Right lobe of liver (tissue), 6 donors: ENCODE measurements at regions not wholly inside any gene's neighbourhood (a gene's known extent, or its start where the extent isn't known, plus 50 kb on each side); places are given as distances from the start of the nearest gene placed in this dataset.
"Not testable (repeated sequence)": the region's sequence is repeated elsewhere in the genome, so short reads cannot be mapped to it uniquely, and the experiment has no call there.

Source experiments
- ATAC-seq, 4 donors: fragments of 200-7000 bp; cut with Tn5 transposase; one replicate each; pipeline ENCODE4 v1.9.1; 2020; ENCODE audit warnings: mild to moderate bottlenecking in 4 of 4, moderate library complexity in 4 of 4
- DNase-seq, 3 donors: peaks; one replicate each; pipeline ENCODE4 v3.0.0-alpha.2; 2020
- H3K27ac ChIP-seq, 3 donors: fragments of 200-600 bp; one replicate each; pipeline ENCODE4 v1.8.0; 2022
- H3K27me3 ChIP-seq, 2 donors: fragments of 200-600 bp; one replicate each; pipeline ENCODE4 v1.8.0; 2022
- H3K36me3 ChIP-seq, 4 donors: fragments of 200-600 bp; sonication (generic) in 1 of 4; one replicate each; pipeline versions ENCODE4 v1.5.1 to v1.8.0; 2017 to 2022; ENCODE audit warnings: control low read depth in 1 of 4
- H3K4me1 ChIP-seq, 4 donors: fragments of 200-600 bp; sonication (generic) in 1 of 4; one replicate each; pipeline versions ENCODE4 v1.5.1 to v1.8.0; 2017 to 2022; ENCODE audit warnings: control low read depth in 1 of 4
- H3K4me3 ChIP-seq, 3 donors: fragments of 200-600 bp; one replicate each; pipeline ENCODE4 v1.8.0; 2022
- H3K9me3 ChIP-seq, 4 donors: fragments of 200-600 bp; sonication (generic) in 1 of 4; one replicate each; pipeline versions ENCODE4 v1.5.1 to v1.8.0; 2017 to 2022; ENCODE audit warnings: control low read depth in 1 of 4
- POLR2A ChIP-seq: fragments of 450-650 bp; IDR thresholded peaks from one replicate; pipeline ENCODE4 v1.6.1; 2017; ENCODE audit warnings: antibody characterized with exemption, mild to moderate bottlenecking
- WGBS: methylation state at CpG from one replicate; pipeline ENCODE4 v1.1.6; 2018; ENCODE audit warnings: low coverage, low lambda C conversion rate; ENCODE audit not compliant: insufficient coverage; ENCODE audit errors: missing lambda C conversion rate; 5-methylcytosine and 5-hydroxymethylcytosine counted together
- intact Hi-C, 2 donors: fragments of 100-400 bp; cut with DNase I; formaldehyde crosslinking; loops; one replicate each; pipeline versions ENCODE4 v1.11.2 to v1.14.1; 2022
- TF ChIP-seq, protein P1 (sequence below), 4 donors: fragments of 200-600 bp in 3 of 4; fragments of 450-650 bp in 1 of 4; IDR thresholded peaks; one replicate each; pipeline versions ENCODE4 v1.5.1 to v1.8.0; 2016 to 2022; ENCODE audit warnings: antibody characterized with exemption in 4 of 4, mild to moderate bottlenecking in 2 of 4
- donor health status: DM: no; HTN: yes; CAD: no.
- donor health status: DM: no; HTN: no; CAD: no.
- donor health status: DM: no; HTN: no; CAD: no.
- donor health status: DM: no; HTN: yes; CAD: no.
- donor health status: DM: no; HTN: yes; CAD: no.

- TF ChIP-seq, protein P1, sequence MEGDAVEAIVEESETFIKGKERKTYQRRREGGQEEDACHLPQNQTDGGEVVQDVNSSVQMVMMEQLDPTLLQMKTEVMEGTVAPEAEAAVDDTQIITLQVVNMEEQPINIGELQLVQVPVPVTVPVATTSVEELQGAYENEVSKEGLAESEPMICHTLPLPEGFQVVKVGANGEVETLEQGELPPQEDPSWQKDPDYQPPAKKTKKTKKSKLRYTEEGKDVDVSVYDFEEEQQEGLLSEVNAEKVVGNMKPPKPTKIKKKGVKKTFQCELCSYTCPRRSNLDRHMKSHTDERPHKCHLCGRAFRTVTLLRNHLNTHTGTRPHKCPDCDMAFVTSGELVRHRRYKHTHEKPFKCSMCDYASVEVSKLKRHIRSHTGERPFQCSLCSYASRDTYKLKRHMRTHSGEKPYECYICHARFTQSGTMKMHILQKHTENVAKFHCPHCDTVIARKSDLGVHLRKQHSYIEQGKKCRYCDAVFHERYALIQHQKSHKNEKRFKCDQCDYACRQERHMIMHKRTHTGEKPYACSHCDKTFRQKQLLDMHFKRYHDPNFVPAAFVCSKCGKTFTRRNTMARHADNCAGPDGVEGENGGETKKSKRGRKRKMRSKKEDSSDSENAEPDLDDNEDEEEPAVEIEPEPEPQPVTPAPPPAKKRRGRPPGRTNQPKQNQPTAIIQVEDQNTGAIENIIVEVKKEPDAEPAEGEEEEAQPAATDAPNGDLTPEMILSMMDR (IDR thresholded peaks at IDR 0.05) = no peak
- H3K4me3 ChIP-seq = no peak overlapping the region
- WGBS = 69% methylated on average over 2 of the region's 4 CpGs
- DNase-seq (no peak), ATAC-seq (no peak)
- intact Hi-C loops = no loop called here
- no peaks in the 10 kb centered on the region for H3K9me3 ChIP-seq
- no peaks in the 10 kb centered on the region for H3K4me1 ChIP-seq
- H3K36me3 ChIP-seq = no peaks in the 10 kb centered on the region
- no peaks in the 10 kb centered on the region for H3K27me3 ChIP-seq
- no peak overlapping the region for H3K27ac ChIP-seq
These were observed 619.4 kb downstream of the TLE1 start for GRCh38 chr9:81069923-81070322.

DNA sequence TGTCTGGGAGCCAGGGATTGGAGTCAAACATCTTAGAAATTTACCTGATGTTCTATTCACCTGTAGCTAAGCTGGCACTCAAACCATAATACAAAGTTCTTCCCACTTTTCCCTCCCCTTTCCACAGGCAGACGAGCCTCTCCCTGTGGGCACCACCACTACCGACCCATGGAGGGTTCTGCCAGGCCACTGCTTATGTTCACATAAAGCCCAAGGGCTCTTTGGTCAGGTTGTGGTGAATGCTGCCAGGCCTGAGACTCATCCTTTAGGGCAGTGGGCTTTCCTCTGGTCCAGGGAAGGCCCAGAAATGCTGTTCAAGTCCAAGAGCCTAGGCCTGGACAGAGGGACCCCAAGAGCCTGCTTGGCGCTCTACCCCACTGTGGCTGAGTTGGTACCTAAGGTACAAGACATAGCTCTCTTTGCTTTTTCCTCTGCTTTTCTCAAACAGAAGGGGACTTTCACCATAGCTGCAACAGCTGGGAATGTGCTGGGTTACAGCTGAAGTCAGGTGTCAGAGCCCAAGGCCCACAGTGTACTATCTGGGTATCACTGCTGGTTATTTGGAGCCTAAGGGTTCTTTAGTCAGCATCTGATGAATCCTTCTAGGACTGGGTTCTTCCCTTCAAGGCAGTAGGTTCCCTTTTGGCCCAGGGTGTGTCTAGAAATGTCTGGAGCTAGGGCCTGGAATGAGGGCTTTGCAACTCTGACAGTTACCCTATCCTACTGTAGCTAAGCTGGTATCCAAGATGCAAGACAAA is 620.1 kb downstream of the TLE1 start:
- Histone ChIP-seq H3K9me3 (no peaks in the 10 kb centered on the region), H3K27ac (no peak overlapping the region), H3K4me3 (no peak overlapping the region), H3K36me3 (no peaks in the 10 kb centered on the region), H3K27me3 (no peaks in the 10 kb centered on the region), H3K4me1 (no peaks in the 10 kb centered on the region)
- DNase-seq = no peak
- no peak for ATAC-seq
- TF ChIP-seq, protein P1 (IDR thresholded peaks at IDR 0.05) = no peak
- TF ChIP-seq POLR2A = no peak
- no CpG with 5 or more reads among the region's 3 CpGs for WGBS
- intact Hi-C loops = no loop called here

- H3K27me3 ChIP-seq, intact Hi-C loops, H3K4me3 ChIP-seq, H3K36me3 ChIP-seq, DNase-seq, H3K27ac ChIP-seq, ATAC-seq, H3K9me3 ChIP-seq, H3K4me1 ChIP-seq: not testable (repeated sequence)
- WGBS = 35% methylated on average over 3 of the region's 3 CpGs
These were observed 626.4 kb downstream of the TLE1 start for GRCh38 chr9:81062995-81063394.

- WGBS = 27% methylated on average over 2 of the region's 2 CpGs
- ATAC-seq (no peak), DNase-seq (no peak)
- H3K27me3 ChIP-seq = no peaks in the 10 kb centered on the region
- H3K9me3 ChIP-seq = no peaks in the 10 kb centered on the region
- H3K36me3 ChIP-seq = no peaks in the 10 kb centered on the region
- no peak overlapping the region for H3K4me3 ChIP-seq
- no peak overlapping the region for H3K27ac ChIP-seq
- intact Hi-C loops = no loop called here
- H3K4me1 ChIP-seq = no peaks in the 10 kb centered on the region
- TF ChIP-seq, protein P1 (IDR thresholded peaks at IDR 0.05) = no peak
- TF ChIP-seq POLR2A = no peak
These were observed 630.6 kb downstream of the TLE1 start for GRCh38 chr9:81058782-81059181.

GRCh38 chr9:81053298-81054025 is 635.9 kb downstream of the TLE1 start:
- DNase-seq (no peak), ATAC-seq (no peak)
- 43% methylated on average over 1 of the region's 1 CpG for WGBS
- Histone ChIP-seq H3K9me3 (no peaks in the 10 kb centered on the region), H3K4me3 (no peak overlapping the region), H3K27me3 (no peaks in the 10 kb centered on the region), H3K36me3 (no peaks in the 10 kb centered on the region), H3K27ac (no peak overlapping the region), H3K4me1 (no peaks in the 10 kb centered on the region)
- intact Hi-C loops = no loop called here
- TF ChIP-seq, protein P1 (IDR thresholded peaks at IDR 0.05) = no peak
